GM19035 (cell line): ENCODE measurements at regions not wholly inside any gene's neighbourhood (a gene's known extent, or its start where the extent isn't known, plus 50 kb on each side); places are given as distances from the start of the nearest gene placed in this dataset.

Experiments used
- ATAC-seq: cut with Tn5 transposase; IDR thresholded peaks from one replicate; pipeline ENCODE4 v1.9.1; 2021; ENCODE audit not compliant: unreplicated experiment

DNA sequence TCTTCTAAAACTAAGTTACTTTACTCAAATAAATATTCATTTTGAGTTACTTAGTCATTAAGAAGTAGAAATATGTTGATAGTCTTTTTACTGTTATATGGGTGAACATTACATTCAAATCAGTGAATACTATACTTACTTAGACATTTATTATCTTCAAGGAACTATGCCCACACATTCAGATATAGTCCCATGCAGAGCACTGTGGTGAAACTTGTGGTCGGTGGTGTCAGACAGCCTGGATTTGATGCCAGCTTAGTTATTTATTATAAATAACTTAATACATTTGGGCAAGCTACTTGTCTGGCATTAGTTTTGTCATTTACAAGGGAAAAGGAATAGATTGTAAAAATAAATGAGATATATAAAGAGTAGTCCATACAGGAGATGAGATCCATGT, 149.5 kb downstream of the RAP2B start:
- no peak for ATAC-seq

DNA sequence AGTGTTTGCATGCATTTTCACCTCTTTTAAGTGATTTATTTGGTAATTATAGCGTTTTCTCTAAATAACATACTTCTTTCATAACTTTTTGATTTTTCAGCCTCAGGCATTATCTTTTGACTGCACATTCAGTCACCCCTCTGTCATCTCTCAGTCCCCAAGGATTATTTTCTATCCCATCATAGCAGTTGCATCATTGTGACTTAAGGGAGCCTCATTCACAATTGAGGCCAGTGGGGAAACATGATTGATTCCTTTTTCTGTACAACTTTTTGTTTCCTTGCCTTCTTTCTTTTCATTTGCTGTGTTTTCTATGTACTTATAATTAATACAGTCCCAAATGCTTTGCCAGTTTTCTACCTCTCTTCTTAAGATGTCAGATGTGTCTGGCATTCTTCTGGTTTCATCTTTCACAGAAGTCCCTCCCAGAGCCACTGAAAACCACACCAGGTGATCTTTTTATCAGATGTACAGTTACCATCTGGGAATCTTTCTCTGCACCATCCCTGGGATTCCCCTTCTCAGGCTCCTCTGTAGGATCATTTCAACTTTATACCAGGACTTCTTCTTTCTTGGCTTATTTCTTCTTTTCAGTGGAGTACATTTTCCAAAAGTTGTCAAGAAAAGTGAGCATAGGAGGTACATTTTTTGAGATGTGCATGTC, 151.4 kb downstream of the RAP2B start:
- no peak for ATAC-seq

DNA sequence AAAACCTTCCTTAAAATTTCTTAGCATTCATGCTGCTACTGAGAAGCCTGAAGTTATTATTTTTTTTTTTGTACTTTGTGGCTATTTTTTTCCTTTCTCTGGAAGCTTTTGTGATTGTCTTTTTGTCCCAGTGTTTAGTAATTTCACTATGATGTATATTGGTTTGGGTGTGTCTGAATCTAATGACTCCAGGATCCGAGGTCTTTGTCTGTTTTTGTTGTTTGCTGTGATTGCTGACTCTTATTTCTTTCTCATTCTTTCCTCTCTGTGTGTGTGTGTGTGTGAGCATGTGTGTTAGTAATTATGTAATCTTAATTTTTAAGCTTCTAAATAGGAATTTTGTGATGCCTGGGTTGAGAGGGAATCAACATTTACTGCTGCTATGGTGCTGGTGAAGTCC, 152.0 kb downstream of the RAP2B start:
- ATAC-seq: no peak

DNA sequence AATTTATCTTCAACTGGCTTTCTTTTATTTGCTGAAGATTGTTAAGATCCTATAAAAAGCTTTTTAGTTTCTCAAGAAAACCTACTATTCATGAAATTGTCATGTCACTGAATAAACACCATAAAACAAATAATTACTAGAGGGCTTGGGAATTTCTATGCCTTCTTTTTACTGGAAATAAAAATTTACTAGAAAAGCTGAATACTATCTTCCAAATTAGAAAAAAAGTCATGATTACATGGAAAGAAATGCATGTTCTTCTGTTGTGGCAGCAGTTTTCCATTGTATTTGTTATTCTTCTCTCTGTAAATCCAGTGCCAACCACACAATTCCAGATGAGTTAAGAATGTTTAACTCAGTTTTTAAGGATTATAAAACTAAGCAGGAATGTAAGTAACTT, 153.8 kb downstream of the RAP2B start:
- ATAC-seq: no peak

DNA sequence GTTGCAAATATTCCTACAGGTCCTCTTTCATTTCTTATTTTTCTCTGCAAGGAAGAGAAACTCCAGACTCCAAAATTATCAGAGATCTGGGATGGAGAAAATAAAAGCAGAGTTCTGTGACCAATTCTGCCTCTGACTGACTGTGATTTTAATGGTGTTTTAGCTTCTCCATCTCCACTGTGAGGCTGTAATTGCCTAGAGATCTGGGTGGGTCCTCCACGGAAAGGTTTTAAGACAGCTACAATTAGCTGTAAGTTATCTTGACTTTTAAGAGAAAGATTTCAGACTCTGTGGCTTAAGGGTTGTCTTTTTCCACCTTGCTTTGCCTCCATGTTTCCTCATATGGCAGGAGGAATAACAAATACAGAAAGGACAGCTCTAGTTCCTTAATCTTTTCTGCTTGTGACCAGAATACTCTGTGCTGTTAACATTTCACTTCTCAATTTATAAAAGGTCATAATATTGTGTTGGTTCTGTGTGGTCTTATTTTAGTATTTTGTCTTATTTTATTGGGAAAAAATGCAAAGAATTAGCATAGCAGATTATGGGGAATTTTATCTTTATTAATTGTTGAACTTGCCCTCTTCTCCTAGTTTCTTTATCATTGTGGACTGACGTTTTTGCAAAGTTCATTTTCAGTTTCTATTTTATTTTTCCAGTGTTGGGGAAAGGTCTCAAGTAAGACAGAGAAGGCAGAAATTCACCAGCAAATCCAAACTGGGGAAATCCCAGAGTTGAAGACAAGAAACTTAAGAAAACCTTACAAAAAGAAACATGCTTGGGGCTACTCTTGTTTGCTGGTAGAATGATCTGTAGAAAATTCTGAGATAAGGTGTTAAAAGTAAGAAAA, 157.9 kb downstream of the RAP2B start:
- no peak for ATAC-seq

DNA sequence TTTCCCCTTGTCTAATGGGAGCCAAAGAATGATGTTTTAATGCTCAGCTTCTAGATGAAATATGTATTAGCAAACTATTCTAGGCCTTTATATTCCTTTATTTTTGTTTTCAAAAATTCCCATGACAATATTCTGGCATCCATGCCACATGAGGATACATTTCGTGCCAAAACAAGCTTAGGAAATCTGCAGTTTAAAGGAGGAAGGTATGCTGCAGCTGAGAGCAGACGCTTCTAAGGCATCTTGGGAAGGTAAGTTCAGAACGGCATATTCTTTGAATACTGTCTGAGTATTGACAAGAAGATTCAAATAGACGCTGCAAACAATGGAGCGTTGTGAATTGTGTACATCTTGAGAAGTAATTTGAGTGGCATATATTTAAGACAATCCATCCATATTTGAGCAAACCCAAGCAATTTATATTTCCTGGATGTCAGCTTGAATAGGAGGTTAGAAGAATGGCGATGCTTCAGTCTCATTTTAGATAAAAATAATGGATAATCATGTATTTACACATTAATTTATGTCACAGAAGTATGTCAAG, 158.6 kb downstream of the RAP2B start:
- ATAC-seq: no peak

DNA sequence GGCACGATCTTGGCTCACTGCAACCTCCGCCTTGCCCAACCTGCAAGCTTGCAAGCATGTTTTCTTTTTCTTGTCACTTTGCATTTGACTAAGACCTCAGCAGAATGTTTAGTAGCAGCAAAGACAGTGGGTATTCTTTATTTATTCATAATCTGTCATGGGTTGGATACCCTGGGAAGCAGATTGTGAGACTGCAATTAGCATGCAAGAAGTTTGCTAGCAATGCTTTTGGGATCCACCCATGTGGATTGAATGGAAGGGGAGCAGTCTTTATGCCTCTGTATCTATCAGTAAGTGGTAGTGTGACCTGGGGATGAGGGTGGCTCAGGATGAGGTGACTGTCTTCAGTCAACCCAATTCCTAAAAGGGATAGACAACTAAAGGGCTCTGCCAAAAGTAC, 166.7 kb downstream of the RAP2B start:
- no peak for ATAC-seq

DNA sequence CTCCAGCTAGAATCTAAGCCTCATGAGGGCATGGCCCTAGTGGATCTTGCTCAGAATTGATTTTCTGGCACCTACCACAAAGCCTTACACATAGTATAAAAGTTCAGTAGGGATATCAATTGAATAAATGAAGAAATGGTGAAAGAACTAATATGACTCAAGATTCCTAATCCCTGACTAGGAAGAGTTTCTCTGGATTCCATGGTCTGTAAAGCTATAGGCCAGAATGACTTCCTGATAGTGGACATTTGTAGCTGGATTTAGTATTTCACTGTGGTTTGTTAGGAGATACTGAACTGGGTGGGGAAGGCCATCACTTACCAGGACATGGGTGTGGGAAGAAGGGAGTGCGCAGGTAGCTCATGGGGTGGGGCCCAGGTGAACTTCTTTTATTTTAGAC, 168.9 kb downstream of the RAP2B start:
- ATAC-seq: no peak

DNA sequence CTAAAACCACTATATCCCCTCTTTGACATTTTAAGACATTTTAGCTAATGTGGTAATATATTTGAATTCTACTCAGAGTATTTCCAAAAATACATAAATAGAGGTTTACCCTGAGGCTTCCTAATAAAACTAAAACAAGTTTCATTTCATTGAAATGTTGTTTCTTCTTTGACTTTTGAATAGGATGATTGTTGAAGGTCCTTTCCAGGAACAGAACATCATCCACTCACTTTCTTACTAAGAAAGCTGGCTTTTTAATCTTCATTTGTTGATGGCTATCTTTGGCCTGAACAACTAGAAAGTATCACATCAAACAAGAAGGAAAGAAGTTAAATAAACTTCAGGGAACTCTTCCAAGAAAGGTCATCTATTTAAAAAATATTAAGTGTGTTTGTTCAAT, 169.7 kb downstream of the RAP2B start:
- no peak for ATAC-seq

DNA sequence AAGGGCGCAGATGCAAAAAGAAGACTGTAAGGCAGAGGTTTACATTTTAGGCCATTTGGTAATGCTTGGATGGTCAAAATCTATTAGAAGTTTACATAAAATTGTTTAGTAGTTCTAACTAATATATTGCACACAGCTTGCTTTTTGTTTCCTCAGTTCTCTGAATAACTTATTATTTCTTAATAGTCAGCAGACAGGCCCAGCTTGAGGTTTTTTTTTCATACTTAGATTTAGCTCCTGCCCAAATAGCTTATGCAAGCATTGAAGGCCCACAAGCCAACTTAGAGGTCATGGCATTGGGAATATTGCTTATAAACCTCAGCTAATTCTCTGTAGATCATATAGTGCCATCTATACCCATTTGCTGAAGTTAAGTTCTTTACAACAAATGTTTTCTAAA, 172.5 kb downstream of the RAP2B start:
- ATAC-seq: no peak

DNA sequence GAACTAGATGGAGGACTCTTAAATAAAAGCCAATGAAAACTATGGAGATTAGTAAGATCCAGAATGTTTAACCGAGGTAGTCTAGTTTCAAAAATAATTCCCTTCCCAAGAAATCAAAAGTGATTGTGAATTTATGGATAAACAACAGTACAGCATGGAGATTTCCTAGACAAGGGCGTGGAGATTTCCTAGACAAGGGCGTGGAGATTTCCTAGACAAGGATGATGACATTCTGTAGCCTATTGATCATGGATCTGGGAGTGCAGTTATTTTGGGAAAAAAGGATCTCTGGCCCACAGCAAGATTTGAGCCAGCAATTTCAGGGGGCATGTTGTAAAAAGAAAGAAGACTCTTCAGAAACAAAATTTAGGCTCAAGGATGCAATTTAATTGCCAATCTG, 175.3 kb downstream of the RAP2B start:
- no peak for ATAC-seq

DNA sequence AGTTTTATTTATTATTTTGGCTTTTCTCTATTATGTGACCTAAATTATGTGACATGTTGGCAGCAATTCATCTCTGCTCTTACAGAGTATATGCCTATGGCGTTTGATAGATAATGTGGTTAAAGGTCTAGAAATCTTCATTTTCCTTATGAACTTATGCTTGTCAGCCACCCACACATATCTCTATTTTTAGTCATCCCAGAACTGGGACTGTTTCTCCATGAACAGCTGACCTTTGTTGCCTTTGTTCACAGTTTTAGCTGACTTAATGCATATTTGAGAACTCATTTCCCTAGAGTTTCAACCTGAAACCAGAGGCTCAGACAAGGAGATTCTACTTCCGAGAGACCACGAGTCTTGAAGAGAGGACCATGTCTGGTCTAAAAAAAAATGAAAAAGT, 176.5 kb downstream of the RAP2B start:
- ATAC-seq: no peak

DNA sequence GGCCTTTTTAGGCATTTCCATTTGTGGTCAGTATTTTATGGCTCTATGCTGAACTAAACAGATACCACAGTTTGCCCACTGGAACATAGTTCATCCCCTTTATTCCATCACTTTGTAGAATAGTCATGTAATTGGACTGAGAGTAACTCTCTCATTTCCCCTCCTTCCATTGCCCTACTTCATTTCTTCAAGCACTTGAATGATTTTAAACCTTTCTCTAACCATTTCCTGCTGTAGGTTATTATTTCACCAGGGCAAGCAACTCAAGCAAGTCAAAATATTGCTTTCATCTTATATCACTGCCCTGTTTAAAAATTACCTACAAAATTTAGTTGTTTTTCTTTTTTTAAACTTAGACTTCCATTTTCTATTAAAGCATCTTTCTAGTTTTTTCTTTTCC, 177.0 kb downstream of the RAP2B start:
- no peak for ATAC-seq

DNA sequence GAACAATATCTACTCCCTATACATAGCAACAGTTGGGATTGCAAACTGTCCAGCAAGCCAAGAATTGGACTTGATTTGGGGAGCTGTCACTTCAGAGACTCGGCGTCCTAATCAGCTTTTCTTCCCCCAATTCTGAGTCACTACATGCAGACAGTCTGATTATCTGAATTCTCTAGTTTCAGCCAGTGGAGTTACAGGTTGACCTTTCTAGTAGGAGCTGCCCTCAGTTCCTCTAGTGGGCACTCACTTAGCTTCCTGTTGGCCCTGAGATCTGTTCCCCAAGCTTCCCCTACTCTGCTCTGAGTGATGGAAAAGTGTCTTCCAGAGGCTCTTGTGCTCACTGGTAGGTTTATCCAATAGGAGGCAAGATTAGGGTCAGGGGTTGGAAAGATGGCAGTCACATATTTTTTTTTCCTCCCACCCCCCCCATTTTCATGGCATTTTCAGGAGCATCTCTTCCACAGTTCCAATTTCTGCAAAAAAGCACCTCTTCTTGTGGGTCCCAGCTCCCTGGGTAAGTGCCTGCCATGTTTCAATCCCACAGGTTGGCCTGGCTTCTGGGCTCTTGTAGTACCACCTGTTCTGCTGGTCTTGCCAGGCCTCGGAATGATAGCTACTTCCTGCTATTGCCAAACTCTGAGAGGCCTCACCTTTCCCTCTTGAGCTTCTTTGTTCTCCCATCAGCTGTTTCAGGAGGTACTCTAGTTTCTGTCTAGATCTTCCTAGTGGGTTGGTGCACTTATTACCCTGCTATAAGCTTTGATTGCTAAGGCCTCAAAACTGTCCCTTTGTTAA, 182.2 kb downstream of the RAP2B start:
- ATAC-seq: no peak

DNA sequence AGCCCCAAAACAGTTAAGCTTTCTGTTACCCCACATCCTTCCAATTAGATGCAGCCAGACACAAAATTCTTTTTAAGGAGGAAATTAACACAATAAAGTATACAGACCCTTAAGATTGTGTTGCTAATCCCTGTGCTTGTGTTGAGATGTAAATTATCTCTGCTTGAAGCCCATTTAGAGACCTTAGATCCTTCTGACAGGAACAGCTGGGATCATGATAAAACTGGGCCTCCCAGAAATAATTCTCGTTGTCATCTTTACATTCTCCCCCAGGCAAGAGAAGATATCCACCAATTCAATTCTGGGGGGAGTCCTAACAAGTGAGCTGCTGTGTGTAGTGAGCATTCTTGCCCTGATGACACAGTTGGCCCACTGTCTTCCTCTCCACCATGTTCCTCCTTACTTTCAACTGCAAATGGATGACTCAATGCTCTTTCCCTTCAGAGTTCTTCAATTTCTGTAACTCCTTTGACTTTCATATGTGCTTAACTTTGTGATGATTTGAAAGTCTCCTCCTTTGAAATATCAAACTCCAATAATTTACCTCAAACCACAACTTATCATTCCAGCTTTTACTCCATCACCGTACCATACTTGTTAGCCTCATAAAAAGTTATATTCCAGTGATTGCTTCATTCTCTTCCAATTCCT, 186.6 kb downstream of the RAP2B start:
- no peak for ATAC-seq

DNA sequence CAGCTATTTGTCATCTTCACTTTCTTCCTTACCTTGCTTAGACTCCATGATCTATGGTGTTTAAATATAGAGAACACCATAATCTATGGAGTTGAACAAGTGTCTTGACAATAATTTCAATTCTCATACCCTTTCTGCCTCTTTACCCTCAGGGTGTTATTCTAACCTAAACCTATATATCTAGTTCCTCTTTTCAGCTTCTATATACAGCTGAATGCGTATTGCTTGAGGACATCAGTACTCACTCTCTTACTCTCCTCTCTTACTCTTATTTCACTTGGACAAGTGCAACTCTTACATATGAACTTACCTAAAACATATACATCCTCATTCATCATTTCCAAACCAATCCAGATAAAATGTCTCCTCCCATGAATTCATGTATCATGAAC, 187.1 kb downstream of the RAP2B start:
- ATAC-seq: no peak

DNA sequence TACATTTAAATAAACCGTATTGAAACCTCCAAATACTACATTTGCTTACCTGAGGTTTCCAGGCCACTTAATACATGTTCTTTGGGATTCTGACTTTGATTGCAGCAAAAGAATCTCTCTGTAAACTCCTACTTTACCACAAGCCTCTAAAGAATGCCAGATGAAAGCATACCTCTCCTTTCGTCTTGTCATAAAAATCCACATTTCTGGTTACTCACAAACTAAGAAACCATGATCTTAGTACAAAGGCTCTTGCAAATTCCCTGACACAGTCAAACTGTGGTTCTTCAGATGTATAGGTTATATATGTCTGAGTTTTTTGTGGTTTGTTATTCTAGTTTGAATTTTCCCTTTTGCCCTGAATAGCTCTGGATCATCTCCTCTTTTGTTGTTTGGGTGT, 188.4 kb downstream of the RAP2B start:
- ATAC-seq: no peak

DNA sequence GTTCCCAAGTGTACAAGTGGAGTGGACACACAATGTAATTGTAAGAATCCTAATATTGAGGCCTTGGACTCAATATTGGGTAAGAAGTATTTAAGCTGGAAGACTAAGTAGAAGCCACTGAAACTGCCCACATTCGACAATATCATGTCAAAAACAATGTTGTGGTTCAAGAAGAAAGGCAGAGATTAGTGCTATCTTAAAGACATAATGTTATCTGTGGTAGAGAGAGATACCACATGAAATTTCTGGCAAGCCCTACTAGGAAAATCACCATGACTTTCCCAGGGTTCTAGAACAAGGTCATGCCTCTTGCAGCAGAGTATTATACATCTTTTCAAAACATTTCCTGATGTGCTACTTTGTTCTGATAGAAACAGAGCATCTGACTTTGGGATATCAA, 192.6 kb downstream of the RAP2B start:
- ATAC-seq: no peak

DNA sequence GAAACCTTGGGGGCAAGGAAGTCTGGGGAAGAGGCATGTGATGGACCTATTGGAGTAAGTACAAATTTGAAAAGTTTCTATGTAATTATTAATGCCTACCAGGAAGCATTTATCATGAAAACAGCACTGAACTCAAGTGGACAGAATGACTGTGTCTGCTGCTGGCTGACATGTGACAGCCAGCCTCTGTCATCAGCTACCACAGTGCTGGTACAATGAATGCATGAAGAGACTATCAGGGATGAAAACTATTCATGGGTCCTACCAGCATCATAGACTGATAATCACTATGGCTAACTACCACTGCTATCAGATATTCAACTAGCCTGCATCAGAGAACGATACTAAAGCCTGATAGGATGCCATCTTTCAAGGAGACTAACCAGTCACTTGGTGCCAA, 193.5 kb downstream of the RAP2B start:
- ATAC-seq: no peak

DNA sequence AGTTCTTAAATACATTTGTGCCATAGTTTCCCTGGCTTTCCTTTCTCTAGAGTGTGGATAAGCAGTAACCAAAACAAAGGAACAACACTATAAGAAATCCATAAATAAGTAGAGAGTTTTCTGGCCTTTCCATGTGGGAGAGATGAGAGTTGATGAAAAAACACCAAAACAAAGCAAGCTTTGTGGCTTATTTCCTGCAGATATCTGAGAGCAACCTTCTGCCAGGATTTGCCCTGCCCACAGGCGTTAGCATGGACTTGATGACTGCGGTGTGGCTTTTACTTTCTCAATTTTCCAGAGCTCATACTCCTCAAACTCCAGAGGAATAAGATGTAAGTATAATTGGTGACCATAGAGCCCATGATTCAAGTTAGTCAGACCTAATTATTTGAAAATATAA, 194.9 kb downstream of the RAP2B start:
- no peak for ATAC-seq

DNA sequence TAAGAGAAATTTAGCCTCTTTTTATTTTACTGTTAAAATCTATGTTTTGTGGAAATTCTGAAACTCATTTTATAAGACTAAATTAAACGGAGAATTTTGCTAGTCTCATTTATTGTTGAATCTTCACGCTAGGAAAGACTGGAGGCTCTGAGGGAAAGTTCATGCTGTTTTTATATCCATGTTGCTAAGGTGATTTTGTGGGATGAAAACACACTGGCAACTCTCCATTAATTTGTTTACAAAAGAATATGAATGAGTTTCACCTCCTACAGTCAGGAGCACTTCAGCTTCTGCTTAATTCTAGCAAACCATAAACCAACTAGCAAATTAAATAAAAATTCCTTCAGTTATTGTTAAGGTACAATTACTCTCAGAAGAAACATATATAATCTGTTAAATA, 195.4 kb downstream of the RAP2B start:
- ATAC-seq: no peak
